HEK293 (cell line): ENCODE measurements at regions not wholly inside any gene's neighbourhood (a gene's known extent, or its start where the extent isn't known, plus 50 kb on each side); places are given as distances from the start of the nearest gene placed in this dataset.

Experiments
- HOXC10 ChIP-seq: sonication (generic); formaldehyde crosslinking; IDR thresholded peaks from 2 replicates; pipeline ENCODE4 v1.8.1; 2023; ENCODE audit warnings: mild to moderate bottlenecking, missing genetic modification reagents
- TCF7L2 ChIP-seq: IDR thresholded peaks from 2 replicates; pipeline ENCODE4 v1.6.1; 2011; ENCODE audit warnings: low read depth, mild to moderate bottlenecking, inconsistent platforms, low read length, moderate library complexity, borderline replicate concordance
- TF ChIP-seq, protein P1 (sequence below): fragments of 450-650 bp; formaldehyde crosslinking; IDR thresholded peaks from 2 replicates; pipeline ENCODE4 v1.5.0; 2017; ENCODE audit warnings: missing biosample characterization, missing genetic modification characterization, borderline replicate concordance
- TF ChIP-seq, protein P2 (sequence below): fragments of 450-650 bp; formaldehyde crosslinking; IDR thresholded peaks from 2 replicates; pipeline ENCODE4 v1.5.1; 2016; ENCODE audit warnings: missing biosample characterization, missing genetic modification characterization
- TF ChIP-seq, protein P3 (sequence below): fragments of 450-650 bp; formaldehyde crosslinking; IDR thresholded peaks from 2 replicates; pipeline ENCODE4 v1.5.1; 2016; ENCODE audit warnings: missing biosample characterization, missing genetic modification characterization, low read depth

DNA sequence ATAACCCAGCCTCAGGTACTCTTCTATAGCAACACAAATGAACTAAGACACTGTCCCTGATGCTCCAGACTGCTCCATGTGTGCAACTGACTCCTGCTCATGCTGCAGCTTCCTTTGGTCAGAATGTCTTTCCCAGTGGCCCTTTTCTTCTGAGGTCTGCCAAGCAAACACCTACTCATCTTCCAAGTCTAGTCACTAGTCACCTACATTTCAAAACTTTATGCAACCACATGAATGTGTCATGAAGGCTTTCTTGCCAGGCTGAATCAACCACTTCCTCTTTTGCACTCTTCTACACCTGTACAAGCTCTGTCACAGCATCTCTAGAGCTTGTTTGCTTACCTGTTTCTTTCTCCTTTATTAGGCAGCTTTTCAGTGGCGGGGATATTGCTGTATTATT lies 75.8 kb downstream of the LSMEM1 start:
- TF ChIP-seq, protein P1, sequence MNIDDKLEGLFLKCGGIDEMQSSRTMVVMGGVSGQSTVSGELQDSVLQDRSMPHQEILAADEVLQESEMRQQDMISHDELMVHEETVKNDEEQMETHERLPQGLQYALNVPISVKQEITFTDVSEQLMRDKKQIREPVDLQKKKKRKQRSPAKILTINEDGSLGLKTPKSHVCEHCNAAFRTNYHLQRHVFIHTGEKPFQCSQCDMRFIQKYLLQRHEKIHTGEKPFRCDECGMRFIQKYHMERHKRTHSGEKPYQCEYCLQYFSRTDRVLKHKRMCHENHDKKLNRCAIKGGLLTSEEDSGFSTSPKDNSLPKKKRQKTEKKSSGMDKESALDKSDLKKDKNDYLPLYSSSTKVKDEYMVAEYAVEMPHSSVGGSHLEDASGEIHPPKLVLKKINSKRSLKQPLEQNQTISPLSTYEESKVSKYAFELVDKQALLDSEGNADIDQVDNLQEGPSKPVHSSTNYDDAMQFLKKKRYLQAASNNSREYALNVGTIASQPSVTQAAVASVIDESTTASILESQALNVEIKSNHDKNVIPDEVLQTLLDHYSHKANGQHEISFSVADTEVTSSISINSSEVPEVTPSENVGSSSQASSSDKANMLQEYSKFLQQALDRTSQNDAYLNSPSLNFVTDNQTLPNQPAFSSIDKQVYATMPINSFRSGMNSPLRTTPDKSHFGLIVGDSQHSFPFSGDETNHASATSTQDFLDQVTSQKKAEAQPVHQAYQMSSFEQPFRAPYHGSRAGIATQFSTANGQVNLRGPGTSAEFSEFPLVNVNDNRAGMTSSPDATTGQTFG (tag by site-specific recombination), result no peak
- TF ChIP-seq HOXC10 (CRISPR knock-in tag), result no peak
- TF ChIP-seq, protein P2, sequence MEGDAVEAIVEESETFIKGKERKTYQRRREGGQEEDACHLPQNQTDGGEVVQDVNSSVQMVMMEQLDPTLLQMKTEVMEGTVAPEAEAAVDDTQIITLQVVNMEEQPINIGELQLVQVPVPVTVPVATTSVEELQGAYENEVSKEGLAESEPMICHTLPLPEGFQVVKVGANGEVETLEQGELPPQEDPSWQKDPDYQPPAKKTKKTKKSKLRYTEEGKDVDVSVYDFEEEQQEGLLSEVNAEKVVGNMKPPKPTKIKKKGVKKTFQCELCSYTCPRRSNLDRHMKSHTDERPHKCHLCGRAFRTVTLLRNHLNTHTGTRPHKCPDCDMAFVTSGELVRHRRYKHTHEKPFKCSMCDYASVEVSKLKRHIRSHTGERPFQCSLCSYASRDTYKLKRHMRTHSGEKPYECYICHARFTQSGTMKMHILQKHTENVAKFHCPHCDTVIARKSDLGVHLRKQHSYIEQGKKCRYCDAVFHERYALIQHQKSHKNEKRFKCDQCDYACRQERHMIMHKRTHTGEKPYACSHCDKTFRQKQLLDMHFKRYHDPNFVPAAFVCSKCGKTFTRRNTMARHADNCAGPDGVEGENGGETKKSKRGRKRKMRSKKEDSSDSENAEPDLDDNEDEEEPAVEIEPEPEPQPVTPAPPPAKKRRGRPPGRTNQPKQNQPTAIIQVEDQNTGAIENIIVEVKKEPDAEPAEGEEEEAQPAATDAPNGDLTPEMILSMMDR (tag by site-specific recombination), result no peak
- TF ChIP-seq, protein P3, sequence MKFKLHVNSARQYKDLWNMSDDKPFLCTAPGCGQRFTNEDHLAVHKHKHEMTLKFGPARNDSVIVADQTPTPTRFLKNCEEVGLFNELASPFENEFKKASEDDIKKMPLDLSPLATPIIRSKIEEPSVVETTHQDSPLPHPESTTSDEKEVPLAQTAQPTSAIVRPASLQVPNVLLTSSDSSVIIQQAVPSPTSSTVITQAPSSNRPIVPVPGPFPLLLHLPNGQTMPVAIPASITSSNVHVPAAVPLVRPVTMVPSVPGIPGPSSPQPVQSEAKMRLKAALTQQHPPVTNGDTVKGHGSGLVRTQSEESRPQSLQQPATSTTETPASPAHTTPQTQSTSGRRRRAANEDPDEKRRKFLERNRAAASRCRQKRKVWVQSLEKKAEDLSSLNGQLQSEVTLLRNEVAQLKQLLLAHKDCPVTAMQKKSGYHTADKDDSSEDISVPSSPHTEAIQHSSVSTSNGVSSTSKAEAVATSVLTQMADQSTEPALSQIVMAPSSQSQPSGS (tag by site-specific recombination), result no peak
- no peak for TF ChIP-seq TCF7L2
